Esophagus squamous epithelium (tissue), 5 donors: ENCODE measurements at regions not wholly inside any gene's neighbourhood (a gene's known extent, or its start where the extent isn't known, plus 50 kb on each side); places are given as distances from the start of the nearest gene placed in this dataset.
"Not testable (repeated sequence)": the region's sequence is repeated elsewhere in the genome, so short reads cannot be mapped to it uniquely, and the experiment has no call there.

Experiments used
- DNase-seq: peaks from one replicate; lab custom pipeline; 2025; lab: John Stamatoyannopoulos, UW
- H3K27ac ChIP-seq, 4 donors: fragments of 200-600 bp; sonication (generic); one replicate each; pipeline ENCODE4 v1.5.1; 2016 to 2019; ENCODE audit warnings: mild to moderate bottlenecking in 1 of 4
- H3K27me3 ChIP-seq, 4 donors: fragments of 200-600 bp; sonication (generic); 1 replicate in 3 of 4; 2 replicates in 1 of 4; pipeline versions ENCODE4 v1.5.1 to v1.6.0; 2017 to 2021; ENCODE audit warnings: antibody characterized with exemption in 1 of 4
- H3K36me3 ChIP-seq, 3 donors: fragments of 200-600 bp; sonication (generic); one replicate each; pipeline ENCODE4 v1.5.1; 2016 to 2019
- H3K4me1 ChIP-seq, 3 donors: fragments of 200-600 bp; sonication (generic); one replicate each; pipeline ENCODE4 v1.5.1; 2017 to 2019
- H3K4me3 ChIP-seq, 4 donors: fragments of 200-600 bp; sonication (generic); 1 replicate in 3 of 4; 2 replicates in 1 of 4; pipeline ENCODE4 v1.5.1; 2016 to 2019; ENCODE audit warnings: mild to moderate bottlenecking in 2 of 4, moderate library complexity in 1 of 4
- H3K9me3 ChIP-seq, 3 donors: fragments of 200-600 bp; sonication (generic); one replicate each; pipeline ENCODE4 v1.5.1; 2016 to 2019
- POLR2A ChIP-seq, 4 donors: fragments of 450-650 bp; IDR thresholded peaks; one replicate each; pipeline ENCODE4 v1.6.1; 2017; ENCODE audit warnings: antibody characterized with exemption in 4 of 4, mild to moderate bottlenecking in 4 of 4, moderate library complexity in 3 of 4
- WGBS, 2 donors: methylation state at CpG; one replicate each; pipeline ENCODE4 v1.1.5; 2018; 5-methylcytosine and 5-hydroxymethylcytosine counted together
- intact Hi-C: fragments of 100-400 bp; cut with DNase I; formaldehyde crosslinking; loops from one replicate; pipeline ENCODE4 v1.15.0; 2022
- small RNA-seq, 4 donors: library from RNA; depleted of rRNA; stranded (forward); fragments of <200 nt; gene quantifications; one replicate each; pipeline ENCODE3, GENCODE V24; 2016
- TF ChIP-seq, protein P1 (sequence below), 6 experiments: fragments of 450-650 bp in 4 of 6; fragments of 200-600 bp in 2 of 6; sonication (generic) in 2 of 6; IDR thresholded peaks; one replicate each; pipeline ENCODE4 v1.5.1; 2016 to 2019; ENCODE audit warnings: antibody characterized with exemption in 6 of 6, mild to moderate bottlenecking in 4 of 6, moderate library complexity in 4 of 6
- donor health status: DM: yes; HTN: yes; CAD: no.

DNA sequence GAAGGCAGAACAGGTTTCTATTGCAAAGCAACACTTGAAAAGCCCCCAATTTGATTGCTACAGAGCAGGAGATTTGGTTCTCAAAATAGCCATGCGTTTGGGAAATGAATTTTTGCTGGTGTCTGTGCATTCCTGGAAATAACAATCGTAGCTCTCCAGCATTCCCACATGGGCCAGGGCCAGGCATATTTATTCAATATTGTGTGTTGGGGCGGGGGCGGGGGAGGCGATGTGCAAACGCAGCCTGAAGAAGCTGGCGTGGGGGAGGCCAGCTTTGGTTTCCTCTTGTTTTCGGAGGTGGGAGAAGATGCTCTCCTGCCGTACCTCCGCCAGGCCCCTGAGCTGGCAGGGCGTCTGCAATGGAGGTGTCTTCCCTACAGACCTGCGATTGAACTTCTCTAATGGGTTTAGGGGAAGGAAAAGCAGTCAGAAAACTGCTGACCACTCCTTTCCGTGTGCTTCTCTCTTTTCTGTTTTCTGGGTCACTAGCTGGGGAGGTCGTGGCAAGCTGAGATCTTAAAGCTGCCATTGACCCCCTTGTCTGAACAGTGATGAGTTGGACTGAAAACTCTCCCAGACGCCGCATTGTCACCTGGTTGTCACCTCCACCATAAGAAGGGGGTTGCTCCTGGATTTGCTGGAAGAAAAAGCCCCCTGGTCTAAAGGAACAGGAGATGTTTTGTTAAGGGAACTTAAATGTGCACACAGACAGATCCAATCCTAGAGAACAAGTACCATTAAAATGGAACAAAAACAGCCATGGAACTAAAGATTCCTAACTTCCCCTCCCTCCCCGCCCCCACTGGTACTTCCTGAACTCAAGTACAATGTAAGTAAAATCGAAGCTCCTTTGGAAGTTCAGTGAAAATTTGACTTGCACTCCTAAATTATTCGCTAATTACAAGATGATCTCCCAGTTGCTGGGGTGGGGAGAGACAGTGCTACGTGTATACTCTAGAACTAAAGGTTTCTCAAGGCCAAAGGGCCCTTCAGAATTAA, 56.4 kb upstream of the HABP2 start:
- no peaks in the 10 kb centered on the region for H3K36me3 ChIP-seq
- peaks cover 4 to 32% (median 15%) of the 10 kb centered on the region in 3 donors for H3K4me1 ChIP-seq
- no peak overlapping the region for H3K4me3 ChIP-seq
- WGBS, 2 donors = 59 to 73% methylated on average over 10 to 20 of the region's 20 CpGs
- DNase-seq = no peak
- H3K27me3 ChIP-seq = peaks cover 0 to 6% (median 0%) of the 10 kb centered on the region in 4 donors
- TF ChIP-seq POLR2A (IDR thresholded peaks at IDR 0.05) = no peak
- TF ChIP-seq, protein P1, sequence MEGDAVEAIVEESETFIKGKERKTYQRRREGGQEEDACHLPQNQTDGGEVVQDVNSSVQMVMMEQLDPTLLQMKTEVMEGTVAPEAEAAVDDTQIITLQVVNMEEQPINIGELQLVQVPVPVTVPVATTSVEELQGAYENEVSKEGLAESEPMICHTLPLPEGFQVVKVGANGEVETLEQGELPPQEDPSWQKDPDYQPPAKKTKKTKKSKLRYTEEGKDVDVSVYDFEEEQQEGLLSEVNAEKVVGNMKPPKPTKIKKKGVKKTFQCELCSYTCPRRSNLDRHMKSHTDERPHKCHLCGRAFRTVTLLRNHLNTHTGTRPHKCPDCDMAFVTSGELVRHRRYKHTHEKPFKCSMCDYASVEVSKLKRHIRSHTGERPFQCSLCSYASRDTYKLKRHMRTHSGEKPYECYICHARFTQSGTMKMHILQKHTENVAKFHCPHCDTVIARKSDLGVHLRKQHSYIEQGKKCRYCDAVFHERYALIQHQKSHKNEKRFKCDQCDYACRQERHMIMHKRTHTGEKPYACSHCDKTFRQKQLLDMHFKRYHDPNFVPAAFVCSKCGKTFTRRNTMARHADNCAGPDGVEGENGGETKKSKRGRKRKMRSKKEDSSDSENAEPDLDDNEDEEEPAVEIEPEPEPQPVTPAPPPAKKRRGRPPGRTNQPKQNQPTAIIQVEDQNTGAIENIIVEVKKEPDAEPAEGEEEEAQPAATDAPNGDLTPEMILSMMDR (IDR thresholded peaks at IDR 0.05) = no peak
- peak overlapping the region in 1 of 4 donors; percentile 36 for H3K27ac ChIP-seq
- no peaks in the 10 kb centered on the region for H3K9me3 ChIP-seq
- intact Hi-C loops = no loop called here

GRCh38 chr10:113497198-113497597, 55.7 kb upstream of the HABP2 start:
- no peaks in the 10 kb centered on the region for H3K9me3 ChIP-seq
- intact Hi-C loops = no loop called here
- H3K4me3 ChIP-seq = no peak overlapping the region
- peaks cover 4 to 32% (median 15%) of the 10 kb centered on the region in 3 donors for H3K4me1 ChIP-seq
- H3K36me3 ChIP-seq = no peaks in the 10 kb centered on the region
- DNase-seq = no peak
- H3K27ac ChIP-seq = no peak overlapping the region
- peaks cover 0 to 5% (median 0%) of the 10 kb centered on the region in 4 donors for H3K27me3 ChIP-seq
- WGBS, 2 donors = 68 to 73% methylated on average over 7 of the region's 8 CpGs
- TF ChIP-seq, protein P1 (IDR thresholded peaks at IDR 0.05) = no peak
- no peak for TF ChIP-seq POLR2A (IDR thresholded peaks at IDR 0.05)

DNA sequence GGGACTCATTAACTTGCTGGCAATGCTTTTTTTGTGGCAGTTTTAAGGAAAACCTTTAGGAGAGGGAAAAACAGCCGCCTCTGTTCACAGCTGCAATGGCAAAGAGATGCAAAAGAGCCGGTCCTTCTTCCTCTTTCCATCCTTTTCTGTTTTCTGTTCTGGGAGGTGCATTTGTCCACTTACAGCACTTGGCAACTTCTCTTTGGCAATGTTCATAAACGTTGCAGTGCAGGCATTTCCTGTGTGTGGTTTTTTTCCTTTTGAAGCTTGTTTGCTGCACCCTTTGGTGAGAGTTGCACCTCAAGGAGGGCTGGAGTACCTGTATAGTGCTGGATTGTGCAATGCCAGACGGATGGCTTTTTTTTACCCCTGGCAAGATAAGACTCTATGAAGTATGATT, 53.9 kb upstream of the HABP2 start:
- WGBS, 2 donors = 27 to 35% methylated on average over 4 of the region's 4 CpGs
- no peaks in the 10 kb centered on the region for H3K36me3 ChIP-seq
- peaks cover 0 to 5% (median 0%) of the 10 kb centered on the region in 4 donors for H3K27me3 ChIP-seq
- TF ChIP-seq, protein P1 (IDR thresholded peaks at IDR 0.05) = no peak
- no peak for TF ChIP-seq POLR2A (IDR thresholded peaks at IDR 0.05)
- no peak for DNase-seq
- H3K4me3 ChIP-seq = no peak overlapping the region
- intact Hi-C loops = no loop called here
- no peaks in the 10 kb centered on the region for H3K9me3 ChIP-seq
- peaks cover 4 to 25% (median 11%) of the 10 kb centered on the region in 3 donors for H3K4me1 ChIP-seq
- no peak overlapping the region for H3K27ac ChIP-seq

GRCh38 chr10:113499806-113500205, 53.0 kb upstream of the HABP2 start:
- no peak for TF ChIP-seq POLR2A (IDR thresholded peaks at IDR 0.05)
- TF ChIP-seq, protein P1 (IDR thresholded peaks at IDR 0.05) = no peak
- H3K36me3 ChIP-seq = no peaks in the 10 kb centered on the region
- H3K4me1 ChIP-seq = peaks cover under 1 to 17% (median 5%) of the 10 kb centered on the region in 3 donors
- H3K27me3 ChIP-seq = peaks cover 0 to 5% (median 0%) of the 10 kb centered on the region in 4 donors
- WGBS, 2 donors = 65% methylated on average over 3 to 5 of the region's 5 CpGs
- no peak overlapping the region for H3K4me3 ChIP-seq
- no peak for DNase-seq
- H3K27ac ChIP-seq = no peak overlapping the region
- no peaks in the 10 kb centered on the region for H3K9me3 ChIP-seq
- intact Hi-C loops = no loop called here

- H3K27ac ChIP-seq, H3K36me3 ChIP-seq, DNase-seq, H3K9me3 ChIP-seq, H3K4me3 ChIP-seq, H3K27me3 ChIP-seq, intact Hi-C loops, H3K4me1 ChIP-seq: not testable (repeated sequence)
- WGBS, 2 donors = 83 to 88% methylated on average over 6 of the region's 6 CpGs
Observed at GRCh38 chr10:113501031-113501430, 51.8 kb upstream of the HABP2 start.

Small RNA genes lying in the stretch of these regions (small RNA-seq; reads per million reads assigned to genes)
- 0 reads per million in 4 donors for gene RNU7-165P
